GM21367 (cell line): ENCODE measurements at regions not wholly inside any gene's neighbourhood (a gene's known extent, or its start where the extent isn't known, plus 50 kb on each side); places are given as distances from the start of the nearest gene placed in this dataset.

Source experiments
- ATAC-seq: cut with Tn5 transposase; IDR thresholded peaks from one replicate; pipeline ENCODE4 v1.9.1; 2021; ENCODE audit not compliant: unreplicated experiment

GRCh38 chr6:14723535-14724086 is 522.3 kb upstream of the JARID2 start:
- ATAC-seq = no peak

- no peak for ATAC-seq
These were observed 521.3 kb upstream of the JARID2 start for GRCh38 chr6:14724549-14724948.

- ATAC-seq = no peak
These were observed 518.9 kb upstream of the JARID2 start for GRCh38 chr6:14726816-14727493.

- no peak for ATAC-seq
These were observed 518.1 kb upstream of the JARID2 start for GRCh38 chr6:14727494-14728395.

GRCh38 chr6:14728396-14729024 is 517.4 kb upstream of the JARID2 start:
- ATAC-seq = no peak

GRCh38 chr6:14729129-14729871 is 516.6 kb upstream of the JARID2 start:
- ATAC-seq = peak; percentile 49

GRCh38 chr6:14730654-14731053 is 515.2 kb upstream of the JARID2 start:
- ATAC-seq = no peak

- ATAC-seq = no peak
These were observed 514.3 kb upstream of the JARID2 start for GRCh38 chr6:14731611-14732010.

GRCh38 chr6:14732226-14732843 is 513.5 kb upstream of the JARID2 start:
- ATAC-seq = no peak

GRCh38 chr6:14732844-14733757 is 512.8 kb upstream of the JARID2 start:
- ATAC-seq = no peak

- no peak for ATAC-seq
These were observed 511.8 kb upstream of the JARID2 start for GRCh38 chr6:14734052-14734415.

GRCh38 chr6:14734416-14735340 is 511.2 kb upstream of the JARID2 start:
- ATAC-seq = peak; percentile 64

- no peak for ATAC-seq
These were observed 509.8 kb upstream of the JARID2 start for GRCh38 chr6:14735956-14736486.

GRCh38 chr6:14736554-14736953 is 509.3 kb upstream of the JARID2 start:
- no peak for ATAC-seq

GRCh38 chr6:14738497-14738896 is 507.4 kb upstream of the JARID2 start:
- no peak for ATAC-seq

- ATAC-seq = no peak
These were observed 506.9 kb upstream of the JARID2 start for GRCh38 chr6:14738933-14739332.

- no peak for ATAC-seq
These were observed 506.0 kb upstream of the JARID2 start for GRCh38 chr6:14739827-14740226.

GRCh38 chr6:14742171-14742570 is 503.7 kb upstream of the JARID2 start:
- ATAC-seq = no peak
